ENCODE measurements at regions not wholly inside any gene's neighbourhood (a gene's known extent, or its start where the extent isn't known, plus 50 kb on each side); places are given as distances from the start of the nearest gene placed in this dataset.
"Not testable (repeated sequence)": the region's sequence is repeated elsewhere in the genome, so short reads cannot be mapped to it uniquely, and the experiment has no call there.

- Histone ChIP-seq H3K4me1 (ENCODE audit: control insufficient read depth, insufficient read depth, low read length) (no peaks in the 10 kb centered on the region), H3K9me3 (ENCODE audit: control insufficient read depth, low read length) (no peaks in the 10 kb centered on the region), H3K4me3 (ENCODE audit: low read length) (no peak overlapping the region), H3K27me3 (replicated peaks; ENCODE audit: control insufficient read depth, insufficient read depth, low read length) (no peaks in the 10 kb centered on the region), H3K36me3 (ENCODE audit: control insufficient read depth, insufficient read depth, low read length, severe bottlenecking) (no peaks in the 10 kb centered on the region), H3K9ac (ENCODE audit: low read length) (no peak overlapping the region)
- no peak for DNase-seq (ENCODE audit: low read depth)
Observed at GRCh38 chr11:46223252-46223513, 54.3 kb upstream of the CREB3L1 start.

GRCh38 chr11:46222490-46223251 lies 54.8 kb upstream of the CREB3L1 start:
- DNase-seq (ENCODE audit: low read depth) = no peak
- Histone ChIP-seq H3K9ac (ENCODE audit: low read length) (no peak overlapping the region), H3K27me3 (replicated peaks; ENCODE audit: control insufficient read depth, insufficient read depth, low read length) (no peaks in the 10 kb centered on the region), H3K4me1 (ENCODE audit: control insufficient read depth, insufficient read depth, low read length) (no peaks in the 10 kb centered on the region), H3K36me3 (ENCODE audit: control insufficient read depth, insufficient read depth, low read length, severe bottlenecking) (no peaks in the 10 kb centered on the region), H3K9me3 (ENCODE audit: control insufficient read depth, low read length) (no peaks in the 10 kb centered on the region), H3K4me3 (ENCODE audit: low read length) (no peak overlapping the region)

- H3K9me3 ChIP-seq (ENCODE audit: control insufficient read depth, low read length) = no peaks in the 10 kb centered on the region
- peaks cover 7% of the 10 kb centered on the region for H3K27me3 ChIP-seq (replicated peaks; ENCODE audit: control insufficient read depth, insufficient read depth, low read length)
- no peak overlapping the region for H3K4me3 ChIP-seq (ENCODE audit: low read length)
- DNase-seq (ENCODE audit: low read depth) = no peak
- H3K4me1 ChIP-seq (ENCODE audit: control insufficient read depth, insufficient read depth, low read length) = no peaks in the 10 kb centered on the region
- no peak overlapping the region for H3K9ac ChIP-seq (ENCODE audit: low read length)
- no peaks in the 10 kb centered on the region for H3K36me3 ChIP-seq (ENCODE audit: control insufficient read depth, insufficient read depth, low read length, severe bottlenecking)
Observed at GRCh38 chr11:46220313-46220712, 57.1 kb upstream of the CREB3L1 start.

- no peaks in the 10 kb centered on the region for H3K4me1 ChIP-seq (ENCODE audit: control insufficient read depth, insufficient read depth, low read length)
Observed at GRCh38 chr11:46216765-46217089, 60.7 kb upstream of the CREB3L1 start.

GRCh38 chr11:46216019-46216764 lies 61.3 kb upstream of the CREB3L1 start:
- H3K27me3 ChIP-seq (replicated peaks; ENCODE audit: control insufficient read depth, insufficient read depth, low read length) = peaks cover 8% of the 10 kb centered on the region
- DNase-seq (ENCODE audit: low read depth) = no peak
- peak overlapping the region; percentile 73 for H3K4me3 ChIP-seq (ENCODE audit: low read length)
- no peaks in the 10 kb centered on the region for H3K36me3 ChIP-seq (ENCODE audit: control insufficient read depth, insufficient read depth, low read length, severe bottlenecking)
- peak overlapping the region; percentile 61 for H3K9ac ChIP-seq (ENCODE audit: low read length)
- H3K9me3 ChIP-seq (ENCODE audit: control insufficient read depth, low read length) = no peaks in the 10 kb centered on the region
- no peaks in the 10 kb centered on the region for H3K4me1 ChIP-seq (ENCODE audit: control insufficient read depth, insufficient read depth, low read length)

More at GRCh38 chr11:46216765-46217089, 60.7 kb upstream of the CREB3L1 start:
- Histone ChIP-seq H3K9ac (ENCODE audit: low read length) (no peak overlapping the region), H3K9me3 (ENCODE audit: control insufficient read depth, low read length) (no peaks in the 10 kb centered on the region), H3K27me3 (replicated peaks; ENCODE audit: control insufficient read depth, insufficient read depth, low read length) (peaks cover 8% of the 10 kb centered on the region), H3K36me3 (ENCODE audit: control insufficient read depth, insufficient read depth, low read length, severe bottlenecking) (no peaks in the 10 kb centered on the region), H3K4me3 (ENCODE audit: low read length) (peak overlapping the region; percentile 73)
- DNase-seq (ENCODE audit: low read depth) = no peak

GRCh38 chr11:46215208-46215931 lies 62.1 kb upstream of the CREB3L1 start:
- H3K4me1 ChIP-seq (ENCODE audit: control insufficient read depth, insufficient read depth, low read length) = no peaks in the 10 kb centered on the region

GRCh38 chr11:46212720-46213119 lies 64.7 kb upstream of the CREB3L1 start:
- no peak for DNase-seq (ENCODE audit: low read depth)
- no peak overlapping the region for H3K4me3 ChIP-seq (ENCODE audit: low read length)
- no peaks in the 10 kb centered on the region for H3K4me1 ChIP-seq (ENCODE audit: control insufficient read depth, insufficient read depth, low read length)
- peaks cover 14% of the 10 kb centered on the region for H3K27me3 ChIP-seq (replicated peaks; ENCODE audit: control insufficient read depth, insufficient read depth, low read length)
- H3K36me3 ChIP-seq (ENCODE audit: control insufficient read depth, insufficient read depth, low read length, severe bottlenecking) = no peaks in the 10 kb centered on the region
- H3K9me3 ChIP-seq (ENCODE audit: control insufficient read depth, low read length) = no peaks in the 10 kb centered on the region
- no peak overlapping the region for H3K9ac ChIP-seq (ENCODE audit: low read length)

More at GRCh38 chr11:46215208-46215931, 62.1 kb upstream of the CREB3L1 start:
- H3K36me3 ChIP-seq (ENCODE audit: control insufficient read depth, insufficient read depth, low read length, severe bottlenecking) = no peaks in the 10 kb centered on the region
- H3K9ac ChIP-seq (ENCODE audit: low read length) = no peak overlapping the region
- H3K4me3 ChIP-seq (ENCODE audit: low read length) = no peak overlapping the region
- no peaks in the 10 kb centered on the region for H3K9me3 ChIP-seq (ENCODE audit: control insufficient read depth, low read length)
- DNase-seq (ENCODE audit: low read depth) = no peak
- H3K27me3 ChIP-seq (replicated peaks; ENCODE audit: control insufficient read depth, insufficient read depth, low read length) = peaks cover 8% of the 10 kb centered on the region

- no peak for DNase-seq (ENCODE audit: low read depth)
- H3K36me3 ChIP-seq (ENCODE audit: control insufficient read depth, insufficient read depth, low read length, severe bottlenecking) = no peaks in the 10 kb centered on the region
- H3K27me3 ChIP-seq (replicated peaks; ENCODE audit: control insufficient read depth, insufficient read depth, low read length) = peaks cover 16% of the 10 kb centered on the region
- no peaks in the 10 kb centered on the region for H3K9me3 ChIP-seq (ENCODE audit: control insufficient read depth, low read length)
- H3K4me1 ChIP-seq (ENCODE audit: control insufficient read depth, insufficient read depth, low read length) = no peaks in the 10 kb centered on the region
- H3K9ac ChIP-seq (ENCODE audit: low read length) = no peak overlapping the region
- no peak overlapping the region for H3K4me3 ChIP-seq (ENCODE audit: low read length)
Observed at GRCh38 chr11:46210856-46211255, 66.6 kb upstream of the CREB3L1 start.

GRCh38 chr11:46210133-46210636 lies 67.3 kb upstream of the CREB3L1 start:
- H3K9ac ChIP-seq (ENCODE audit: low read length) = no peak overlapping the region
- H3K27me3 ChIP-seq (replicated peaks; ENCODE audit: control insufficient read depth, insufficient read depth, low read length) = peaks cover 15% of the 10 kb centered on the region
- peak; percentile 17 for DNase-seq (ENCODE audit: low read depth)
- H3K4me1 ChIP-seq (ENCODE audit: control insufficient read depth, insufficient read depth, low read length) = no peaks in the 10 kb centered on the region
- no peaks in the 10 kb centered on the region for H3K9me3 ChIP-seq (ENCODE audit: control insufficient read depth, low read length)
- H3K36me3 ChIP-seq (ENCODE audit: control insufficient read depth, insufficient read depth, low read length, severe bottlenecking) = no peaks in the 10 kb centered on the region
- H3K4me3 ChIP-seq (ENCODE audit: low read length) = no peak overlapping the region

- not testable (repeated sequence) for H3K4me1 ChIP-seq (ENCODE audit: control insufficient read depth, insufficient read depth, low read length); H3K9me3 ChIP-seq (ENCODE audit: control insufficient read depth, low read length); H3K4me3 ChIP-seq (ENCODE audit: low read length); H3K9ac ChIP-seq (ENCODE audit: low read length); DNase-seq (ENCODE audit: low read depth); H3K36me3 ChIP-seq (ENCODE audit: control insufficient read depth, insufficient read depth, low read length, severe bottlenecking)
- H3K27me3 ChIP-seq (replicated peaks; ENCODE audit: control insufficient read depth, insufficient read depth, low read length) = peaks cover 20% of the 10 kb centered on the region
Observed at GRCh38 chr11:46209624-46210023, 67.8 kb upstream of the CREB3L1 start.

- DNase-seq (ENCODE audit: low read depth) = no peak
- Histone ChIP-seq H3K9me3 (ENCODE audit: control insufficient read depth, low read length) (no peaks in the 10 kb centered on the region), H3K4me1 (ENCODE audit: control insufficient read depth, insufficient read depth, low read length) (no peaks in the 10 kb centered on the region), H3K9ac (ENCODE audit: low read length) (no peak overlapping the region), H3K4me3 (ENCODE audit: low read length) (no peak overlapping the region), H3K36me3 (ENCODE audit: control insufficient read depth, insufficient read depth, low read length, severe bottlenecking) (no peaks in the 10 kb centered on the region), H3K27me3 (replicated peaks; ENCODE audit: control insufficient read depth, insufficient read depth, low read length) (peaks cover 28% of the 10 kb centered on the region)
Observed at GRCh38 chr11:46208803-46209202, 68.7 kb upstream of the CREB3L1 start.
